BE2C (cell line): ENCODE measurements at regions not wholly inside any gene's neighbourhood (a gene's known extent, or its start where the extent isn't known, plus 50 kb on each side); places are given as distances from the start of the nearest gene placed in this dataset.
"Not testable (repeated sequence)": the region's sequence is repeated elsewhere in the genome, so short reads cannot be mapped to it uniquely, and the experiment has no call there.

Experiments
- DNase-seq: peaks from one replicate; pipeline ENCODE4 v3.0.0-alpha.2; 2020
- H3K27me3 ChIP-seq: fragments of 250-450 bp; sonication (Bioruptor Pico); 2 replicates; pipeline ENCODE4 v1.5.1; 2020; ENCODE audit warnings: mild to moderate bottlenecking
- H3K36me3 ChIP-seq: fragments of 250-450 bp; sonication (Bioruptor Pico); 2 replicates; pipeline ENCODE4 v1.5.1; 2020; ENCODE audit warnings: mild to moderate bottlenecking
- H3K4me1 ChIP-seq: fragments of 250-450 bp; sonication (Bioruptor Pico); 2 replicates; pipeline ENCODE4 v1.5.1; 2020
- H3K4me3 ChIP-seq: 2 replicates; pipeline ENCODE4 v1.5.1; 2011; ENCODE audit warnings: low read depth, low read length
- H3K9me3 ChIP-seq: fragments of 250-450 bp; sonication (Bioruptor Pico); 2 replicates; pipeline ENCODE4 v1.5.1; 2020
- CTCF ChIP-seq: IDR thresholded peaks from 2 replicates; pipeline ENCODE4 v1.5.1; 2012; ENCODE audit warnings: mild to moderate bottlenecking, low read depth, low read length

- Histone ChIP-seq H3K4me3 (no peak overlapping the region), H3K4me1 (no peaks in the 10 kb centered on the region)
Measured at GRCh38 chr16:13344001-13344400, 442.6 kb downstream of the SHISA9 start.

GRCh38 chr16:13348416-13348815 is 447.0 kb downstream of the SHISA9 start:
- Histone ChIP-seq H3K4me1 (no peaks in the 10 kb centered on the region), H3K4me3 (no peak overlapping the region)
- no peak for TF ChIP-seq CTCF

More at GRCh38 chr16:13344001-13344400, 442.6 kb downstream of the SHISA9 start:
- no peak for DNase-seq
- no peaks in the 10 kb centered on the region for H3K9me3 ChIP-seq
- H3K36me3 ChIP-seq = no peaks in the 10 kb centered on the region
- no peaks in the 10 kb centered on the region for H3K27me3 ChIP-seq
- no peak for TF ChIP-seq CTCF

GRCh38 chr16:13350000-13350399 is 448.6 kb downstream of the SHISA9 start:
- no peaks in the 10 kb centered on the region for H3K4me1 ChIP-seq
- TF ChIP-seq CTCF = no peak
- H3K27me3 ChIP-seq = no peaks in the 10 kb centered on the region
- no peak overlapping the region for H3K4me3 ChIP-seq
- H3K9me3 ChIP-seq = no peaks in the 10 kb centered on the region
- H3K36me3 ChIP-seq = no peaks in the 10 kb centered on the region
- no peak for DNase-seq

More at GRCh38 chr16:13348416-13348815, 447.0 kb downstream of the SHISA9 start:
- Histone ChIP-seq H3K9me3 (no peaks in the 10 kb centered on the region), H3K36me3 (no peaks in the 10 kb centered on the region), H3K27me3 (no peaks in the 10 kb centered on the region)
- DNase-seq = no peak

- TF ChIP-seq CTCF = no peak
- no peaks in the 10 kb centered on the region for H3K9me3 ChIP-seq
- H3K36me3 ChIP-seq = no peaks in the 10 kb centered on the region
- no peaks in the 10 kb centered on the region for H3K4me1 ChIP-seq
- DNase-seq = no peak
- no peak overlapping the region for H3K4me3 ChIP-seq
- no peaks in the 10 kb centered on the region for H3K27me3 ChIP-seq
Measured at GRCh38 chr16:13351181-13351580, 449.8 kb downstream of the SHISA9 start.

- no peaks in the 10 kb centered on the region for H3K27me3 ChIP-seq
- DNase-seq = no peak
- no peaks in the 10 kb centered on the region for H3K36me3 ChIP-seq
- H3K4me3 ChIP-seq = no peak overlapping the region
- no peak for TF ChIP-seq CTCF
- H3K9me3 ChIP-seq = no peaks in the 10 kb centered on the region
- no peaks in the 10 kb centered on the region for H3K4me1 ChIP-seq
Measured at GRCh38 chr16:13351601-13352217, 450.3 kb downstream of the SHISA9 start.

GRCh38 chr16:13352796-13353195 is 451.4 kb downstream of the SHISA9 start:
- H3K36me3 ChIP-seq, H3K9me3 ChIP-seq, H3K27me3 ChIP-seq, DNase-seq, H3K4me3 ChIP-seq, H3K4me1 ChIP-seq: not testable (repeated sequence)

GRCh38 chr16:13357842-13358241 is 456.4 kb downstream of the SHISA9 start:
- not testable (repeated sequence) for H3K27me3 ChIP-seq, H3K4me3 ChIP-seq, H3K9me3 ChIP-seq, H3K4me1 ChIP-seq, DNase-seq, H3K36me3 ChIP-seq
